Activated naive CD4-positive, alpha-beta T cell treated with anti-CD3 and anti-CD28 coated beads, Interleukin-2, amount 10 ng/mL, durations not matched to agents 7 days and 5 days (primary cell): ENCODE measurements at regions not wholly inside any gene's neighbourhood (a gene's known extent, or its start where the extent isn't known, plus 50 kb on each side); places are given as distances from the start of the nearest gene placed in this dataset.

Experiments used
- CTCF ChIA-PET: fragments of 350-600 bp; sonication (Branson Sonifier 250); formaldehyde crosslinking; loops from one replicate; lab custom pipeline; 2021; ENCODE audit warnings: antibody characterized with exemption; lab: Charles Lee
- DNase-seq: peaks from one replicate; pipeline ENCODE4 v3.0.0-alpha.2; 2020
- H3K27ac Mint-ChIP-seq: one replicate; pipeline ENCODE4 v1.8.0; 2021; ENCODE audit warnings: mild to moderate bottlenecking, moderate library complexity, mixed read lengths
- H3K27me3 Mint-ChIP-seq: one replicate; pipeline ENCODE4 v1.8.0; 2021; ENCODE audit warnings: mild to moderate bottlenecking, mixed read lengths
- H3K36me3 Mint-ChIP-seq: one replicate; pipeline ENCODE4 v1.8.0; 2021; ENCODE audit warnings: mixed read lengths
- H3K4me1 Mint-ChIP-seq: one replicate; pipeline ENCODE4 v1.8.0; 2021; ENCODE audit warnings: mixed read lengths
- H3K4me3 Mint-ChIP-seq: one replicate; pipeline ENCODE4 v1.8.0; 2021; ENCODE audit warnings: mild to moderate bottlenecking, moderate library complexity, mixed read lengths
- H3K9me3 Mint-ChIP-seq: one replicate; pipeline ENCODE4 v1.8.0; 2021; ENCODE audit warnings: mixed read lengths

DNA sequence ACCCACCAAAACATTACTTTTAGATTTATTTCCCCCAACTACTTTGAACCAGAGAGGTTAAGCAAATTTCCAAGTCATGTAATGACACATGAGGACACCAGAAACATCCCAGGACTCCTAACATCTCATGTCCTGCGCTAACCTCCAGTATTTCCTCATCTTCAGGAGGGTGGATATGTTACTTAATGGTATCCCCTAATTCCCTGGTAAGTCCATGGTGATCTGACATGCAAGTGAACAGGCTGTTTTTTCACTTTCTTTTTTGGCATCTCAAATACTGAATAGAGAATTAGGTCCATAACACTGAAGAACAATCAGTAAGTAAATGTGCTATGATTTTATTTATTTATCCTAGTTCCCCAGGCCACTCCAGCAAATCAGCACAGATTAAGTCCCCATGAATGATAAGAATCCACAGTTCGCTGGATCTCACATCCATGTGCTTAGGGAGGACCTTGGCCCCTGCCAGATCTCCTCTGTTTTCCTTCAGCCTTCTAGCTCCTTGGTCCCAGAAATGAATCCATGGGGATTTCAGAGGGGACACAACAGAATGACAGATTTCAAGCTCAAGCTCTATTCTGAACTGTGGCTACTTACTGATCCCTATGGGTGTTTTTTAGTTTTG, 334.6 kb downstream of the CDC5L start:
- Mint-ChIP-seq H3K27me3 (peaks cover 23% of the 10 kb centered on the region), H3K4me3 (no peak overlapping the region), H3K9me3 (no peaks in the 10 kb centered on the region), H3K36me3 (no peaks in the 10 kb centered on the region), H3K27ac (no peak overlapping the region), H3K4me1 (no peaks in the 10 kb centered on the region)
- CTCF ChIA-PET = interaction anchor here (0.6 kb wide), 1 partner anchor 208 kb away, joined by 3 read pairs; no protein-coding TSS in a partner anchor
- DNase-seq = no peak

DNA sequence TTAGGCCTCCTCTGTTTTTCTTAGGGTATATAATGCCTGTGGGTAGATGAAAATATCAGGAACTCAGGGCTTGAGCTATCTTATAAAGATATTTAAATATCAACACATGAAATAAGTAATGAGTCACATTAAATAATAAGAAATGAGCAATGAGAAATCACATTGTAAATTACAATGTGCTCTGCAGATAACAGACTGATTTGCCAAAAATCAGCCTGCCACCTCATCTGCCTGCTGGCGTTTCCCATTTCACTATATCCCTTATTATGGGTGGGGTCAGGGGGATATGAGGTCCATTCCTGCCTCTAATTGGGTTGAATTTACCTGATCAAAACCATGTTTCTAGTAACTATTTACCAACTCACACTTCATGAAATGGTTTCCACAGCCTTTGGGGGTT, 335.2 kb downstream of the CDC5L start:
- no peaks in the 10 kb centered on the region for H3K4me1 Mint-ChIP-seq
- H3K36me3 Mint-ChIP-seq = no peaks in the 10 kb centered on the region
- no peak for DNase-seq
- H3K4me3 Mint-ChIP-seq = no peak overlapping the region
- CTCF ChIA-PET = interaction anchor here (0.6 kb wide), 1 partner anchor 208 kb away, joined by 3 read pairs; no protein-coding TSS in a partner anchor
- H3K9me3 Mint-ChIP-seq = no peaks in the 10 kb centered on the region
- no peak overlapping the region for H3K27ac Mint-ChIP-seq
- H3K27me3 Mint-ChIP-seq = peaks cover 23% of the 10 kb centered on the region

DNA sequence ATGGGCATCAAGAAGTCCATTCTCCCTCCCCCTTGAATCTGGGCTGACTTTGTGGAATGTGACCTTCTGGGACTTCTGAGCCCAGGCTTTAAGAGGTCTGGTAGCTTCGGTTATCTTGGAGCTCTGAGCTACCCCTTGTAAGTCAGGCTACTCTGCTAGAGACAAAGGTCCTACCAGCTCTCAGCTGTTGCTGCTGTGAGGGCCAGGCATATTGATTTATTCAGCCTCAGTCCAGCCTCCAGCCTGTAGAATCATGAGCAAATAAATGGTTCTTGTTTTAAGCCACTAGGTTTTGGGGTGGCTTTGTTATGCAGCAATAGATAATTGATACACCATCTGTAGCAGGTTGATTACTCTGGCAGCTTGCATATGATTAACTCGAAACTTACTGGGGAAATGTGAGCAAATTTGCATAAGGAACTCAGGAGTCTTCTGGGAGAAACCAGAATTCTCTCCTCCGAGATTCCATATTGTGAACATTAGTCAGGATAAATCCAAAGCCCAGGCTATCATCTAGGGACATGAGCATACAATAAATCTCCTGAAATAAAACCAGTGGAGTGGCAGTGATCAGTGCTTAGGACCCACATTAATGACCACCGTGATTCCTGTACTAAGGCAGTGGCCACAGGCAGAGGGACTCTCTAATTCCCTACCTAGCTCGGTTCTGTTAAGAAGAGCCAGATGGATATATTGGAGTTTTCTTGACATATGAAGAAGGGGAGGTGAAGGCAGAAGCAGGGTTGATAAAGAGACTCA, 336.1 kb downstream of the CDC5L start:
- H3K4me3 Mint-ChIP-seq = no peak overlapping the region
- CTCF ChIA-PET = no interaction called here
- H3K9me3 Mint-ChIP-seq = no peaks in the 10 kb centered on the region
- no peak for DNase-seq
- peaks cover 26% of the 10 kb centered on the region for H3K27me3 Mint-ChIP-seq
- H3K36me3 Mint-ChIP-seq = no peaks in the 10 kb centered on the region
- no peak overlapping the region for H3K27ac Mint-ChIP-seq
- H3K4me1 Mint-ChIP-seq = no peaks in the 10 kb centered on the region

DNA sequence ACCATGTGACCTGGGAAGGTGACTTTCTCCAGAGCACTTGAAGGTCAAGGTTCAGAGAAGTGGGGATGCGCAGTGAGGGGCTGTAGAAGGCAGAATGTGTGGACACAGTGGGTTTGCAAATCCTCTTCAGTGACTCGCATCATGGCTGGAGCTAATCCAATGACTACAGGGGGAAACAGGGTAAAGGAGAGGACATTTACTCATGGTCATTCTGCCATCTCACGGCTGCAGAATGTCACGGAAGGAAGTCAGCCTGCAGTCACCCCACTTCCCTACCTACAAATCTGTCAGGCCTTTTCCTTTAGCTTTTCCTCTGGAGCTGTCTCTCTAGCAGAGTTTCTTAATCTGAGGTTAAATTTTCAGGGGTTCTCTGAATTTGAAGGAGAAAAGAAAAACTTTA, 337.6 kb downstream of the CDC5L start:
- CTCF ChIA-PET = no interaction called here
- H3K27me3 Mint-ChIP-seq = peaks cover 24% of the 10 kb centered on the region
- DNase-seq = no peak
- no peaks in the 10 kb centered on the region for H3K9me3 Mint-ChIP-seq
- H3K4me1 Mint-ChIP-seq = no peaks in the 10 kb centered on the region
- no peak overlapping the region for H3K27ac Mint-ChIP-seq
- no peaks in the 10 kb centered on the region for H3K36me3 Mint-ChIP-seq
- H3K4me3 Mint-ChIP-seq = no peak overlapping the region

DNA sequence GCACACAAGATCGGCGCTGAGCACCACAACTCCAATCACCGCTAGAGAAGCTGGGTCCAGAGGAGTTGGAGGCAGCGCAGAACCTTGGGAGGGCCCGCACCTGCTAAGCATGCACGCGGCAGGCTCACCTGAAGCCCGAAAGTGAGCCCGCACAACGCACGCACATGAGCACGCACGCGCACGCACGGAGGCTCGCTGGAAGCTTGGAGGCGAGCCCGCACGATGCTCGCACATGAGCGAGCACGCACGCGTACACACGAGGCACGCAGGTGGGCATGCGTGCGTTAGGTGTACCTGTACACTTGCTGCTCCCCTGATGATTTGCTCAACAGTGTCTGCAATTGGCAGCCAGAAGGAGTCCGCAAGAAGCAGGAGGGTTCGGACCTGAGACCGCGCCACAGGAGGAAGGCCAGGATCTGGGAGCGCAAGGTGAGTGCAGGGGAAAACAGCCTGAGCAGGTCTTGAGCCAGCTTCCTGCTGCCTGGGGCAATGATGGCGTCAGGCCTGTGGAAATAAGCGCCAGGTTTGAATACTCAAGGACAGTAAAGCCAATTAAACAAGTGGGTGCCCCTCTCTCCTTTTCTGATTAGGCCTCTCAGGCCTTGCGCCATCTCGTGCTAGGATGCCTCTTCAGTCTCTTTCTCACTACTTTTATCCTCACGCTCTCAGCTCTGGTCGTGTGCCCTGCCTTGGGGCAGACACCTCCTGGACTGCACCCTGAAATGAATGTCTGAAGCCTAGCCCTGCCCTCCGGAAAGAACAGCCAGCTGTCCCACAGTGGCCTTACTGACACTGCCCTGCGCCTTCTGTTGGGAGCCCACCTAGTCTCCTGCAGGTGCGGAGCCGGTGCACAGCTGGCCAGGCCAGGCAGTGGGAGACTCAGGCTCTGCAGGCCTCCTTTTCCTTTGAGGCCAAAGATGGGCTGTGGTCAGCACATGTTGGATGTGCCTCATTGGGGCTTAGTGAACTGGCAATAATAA, 340.4 kb downstream of the CDC5L start:
- H3K4me3 Mint-ChIP-seq = no peak overlapping the region
- no peak for DNase-seq
- H3K9me3 Mint-ChIP-seq = no peaks in the 10 kb centered on the region
- H3K36me3 Mint-ChIP-seq = no peaks in the 10 kb centered on the region
- CTCF ChIA-PET = no interaction called here
- peaks cover 19% of the 10 kb centered on the region for H3K27me3 Mint-ChIP-seq
- H3K27ac Mint-ChIP-seq = no peak overlapping the region
- H3K4me1 Mint-ChIP-seq = no peaks in the 10 kb centered on the region

DNA sequence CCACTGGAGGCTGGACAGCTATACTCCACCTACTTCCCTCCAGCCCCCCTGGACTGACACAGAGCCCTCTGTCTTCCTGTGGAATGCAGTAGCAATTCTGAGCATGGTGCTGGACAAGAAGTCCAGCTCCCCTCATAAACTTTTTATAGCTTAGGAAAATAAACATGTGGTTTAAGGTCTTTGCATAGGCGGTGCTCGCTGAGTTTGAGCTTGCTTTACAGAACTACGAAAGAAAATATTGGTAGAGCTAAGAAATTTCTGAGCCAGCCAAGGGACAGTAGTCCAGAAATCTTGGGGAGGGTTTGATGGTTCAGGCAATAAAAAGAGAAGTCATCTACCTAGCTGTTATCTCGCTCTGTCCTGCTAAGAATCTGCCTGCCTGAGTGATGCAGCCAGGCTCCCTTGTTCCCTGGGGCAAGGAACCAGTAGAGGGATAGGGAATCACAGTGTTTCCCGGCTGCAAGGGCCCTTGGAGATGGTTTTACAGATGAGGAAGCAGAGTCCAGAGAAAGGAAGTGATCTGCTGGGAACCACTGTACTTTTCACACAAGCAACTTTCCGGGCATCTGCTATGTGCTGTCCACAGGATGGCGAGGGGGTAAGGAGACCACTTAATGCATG, 343.4 kb downstream of the CDC5L start:
- no peak overlapping the region for H3K27ac Mint-ChIP-seq
- peaks cover 10% of the 10 kb centered on the region for H3K27me3 Mint-ChIP-seq
- CTCF ChIA-PET = interaction anchor here (0.7 kb wide), 1 partner anchor 1248 kb away, joined by 3 read pairs; no protein-coding TSS in a partner anchor
- H3K4me3 Mint-ChIP-seq = no peak overlapping the region
- no peak for DNase-seq
- H3K9me3 Mint-ChIP-seq = no peaks in the 10 kb centered on the region
- H3K4me1 Mint-ChIP-seq = no peaks in the 10 kb centered on the region
- no peaks in the 10 kb centered on the region for H3K36me3 Mint-ChIP-seq

DNA sequence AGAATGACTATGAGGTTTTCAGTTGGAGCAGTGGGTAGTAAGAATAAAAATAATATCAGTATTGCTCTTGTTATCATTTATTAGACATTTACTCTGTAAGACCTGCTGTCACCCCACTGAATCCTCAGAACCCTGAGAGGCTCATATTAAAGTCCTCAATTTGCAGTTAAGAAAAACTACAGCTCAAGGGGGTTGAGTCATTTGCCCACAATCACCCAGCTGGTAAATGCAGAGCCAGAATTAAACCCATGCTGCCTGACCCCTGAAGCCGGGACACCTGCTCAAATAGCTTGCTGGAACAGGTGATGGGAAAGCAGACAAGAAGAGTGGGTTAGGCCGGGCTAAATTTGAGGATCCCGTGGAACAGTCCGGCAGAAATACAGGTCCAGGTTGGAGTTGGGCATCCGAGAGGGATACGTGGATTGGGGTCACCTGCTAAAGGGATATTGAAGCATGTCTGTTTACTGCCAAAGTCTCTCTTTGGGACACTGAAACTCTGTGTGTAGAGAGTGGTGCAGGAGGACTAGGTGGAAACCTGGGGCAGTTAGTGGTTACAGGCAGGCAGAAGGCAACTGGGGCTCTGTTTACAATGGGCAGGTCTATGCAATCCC, 344.1 kb downstream of the CDC5L start:
- H3K4me1 Mint-ChIP-seq = no peaks in the 10 kb centered on the region
- DNase-seq = no peak
- no peaks in the 10 kb centered on the region for H3K36me3 Mint-ChIP-seq
- no peaks in the 10 kb centered on the region for H3K9me3 Mint-ChIP-seq
- no peak overlapping the region for H3K4me3 Mint-ChIP-seq
- peaks cover 10% of the 10 kb centered on the region for H3K27me3 Mint-ChIP-seq
- CTCF ChIA-PET = interaction anchor here (0.7 kb wide), 1 partner anchor 1247 kb away, joined by 3 read pairs; no protein-coding TSS in a partner anchor
- H3K27ac Mint-ChIP-seq = no peak overlapping the region

DNA sequence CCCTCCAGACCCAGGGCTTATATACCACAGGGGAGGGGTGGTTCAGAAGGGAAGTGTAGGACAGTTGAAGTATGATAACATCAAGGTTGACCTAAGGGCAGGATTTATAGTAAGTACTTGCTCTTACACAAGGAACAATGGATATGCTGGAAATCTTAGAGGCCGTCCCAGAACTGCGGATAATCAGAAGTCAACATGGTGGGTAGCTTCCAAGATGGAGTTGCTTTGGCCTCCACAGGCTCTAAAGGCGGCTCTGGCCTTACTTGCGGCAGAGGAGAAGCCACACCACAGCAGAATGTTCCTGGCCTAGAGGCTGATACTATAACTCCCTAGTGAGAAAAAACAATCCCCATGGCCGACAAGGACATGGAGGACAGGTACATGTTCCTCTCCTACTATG, 344.7 kb downstream of the CDC5L start:
- Mint-ChIP-seq H3K27me3 (peaks cover 10% of the 10 kb centered on the region), H3K27ac (no peak overlapping the region), H3K9me3 (no peaks in the 10 kb centered on the region), H3K36me3 (no peaks in the 10 kb centered on the region), H3K4me3 (no peak overlapping the region), H3K4me1 (no peaks in the 10 kb centered on the region)
- CTCF ChIA-PET = no interaction called here
- DNase-seq = no peak

DNA sequence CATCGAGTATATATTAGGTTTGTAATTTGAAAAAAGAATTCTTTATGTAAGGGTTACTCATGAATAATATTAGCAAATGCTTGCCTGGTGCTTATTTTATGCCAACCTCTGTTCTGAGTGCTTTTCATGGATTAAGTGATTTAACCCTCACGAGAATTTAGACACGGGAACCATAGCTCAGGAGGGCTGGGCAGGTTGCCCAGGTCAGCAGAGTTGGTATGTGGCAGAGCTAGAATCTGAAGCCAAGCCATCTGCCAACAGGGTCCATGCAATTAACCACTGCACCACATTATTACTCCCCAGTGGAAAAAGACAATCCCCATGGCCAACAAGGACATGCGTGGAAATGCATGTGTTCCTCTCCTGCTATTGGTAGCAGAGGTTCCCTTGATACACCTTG, 345.6 kb downstream of the CDC5L start:
- CTCF ChIA-PET = no interaction called here
- Mint-ChIP-seq H3K4me3 (no peak overlapping the region), H3K9me3 (no peaks in the 10 kb centered on the region), H3K27me3 (peaks cover 7% of the 10 kb centered on the region), H3K4me1 (no peaks in the 10 kb centered on the region), H3K36me3 (no peaks in the 10 kb centered on the region), H3K27ac (no peak overlapping the region)
- no peak for DNase-seq

DNA sequence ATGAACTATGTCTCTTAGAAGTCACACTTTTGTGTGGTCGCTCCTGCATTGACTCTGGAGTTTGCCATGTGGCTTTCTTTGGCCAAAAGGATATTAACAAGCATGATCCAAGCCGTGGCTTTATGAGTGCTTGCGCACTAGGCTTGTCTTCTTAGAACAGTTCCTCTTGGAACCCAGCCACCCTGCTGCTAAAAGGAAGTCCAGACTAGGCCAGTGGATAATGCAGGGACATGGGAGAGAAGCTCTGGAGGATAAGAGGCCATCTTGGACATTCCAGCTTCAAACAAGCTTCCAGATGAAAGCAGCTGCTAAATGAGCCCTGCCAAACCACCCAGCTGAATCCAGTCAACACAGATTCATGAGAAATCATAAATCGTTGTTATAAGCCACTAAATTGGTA, 346.4 kb downstream of the CDC5L start:
- Mint-ChIP-seq H3K36me3 (no peaks in the 10 kb centered on the region), H3K4me3 (no peak overlapping the region), H3K27me3 (peaks cover 7% of the 10 kb centered on the region), H3K9me3 (no peaks in the 10 kb centered on the region), H3K27ac (no peak overlapping the region), H3K4me1 (no peaks in the 10 kb centered on the region)
- DNase-seq = no peak
- CTCF ChIA-PET = no interaction called here

DNA sequence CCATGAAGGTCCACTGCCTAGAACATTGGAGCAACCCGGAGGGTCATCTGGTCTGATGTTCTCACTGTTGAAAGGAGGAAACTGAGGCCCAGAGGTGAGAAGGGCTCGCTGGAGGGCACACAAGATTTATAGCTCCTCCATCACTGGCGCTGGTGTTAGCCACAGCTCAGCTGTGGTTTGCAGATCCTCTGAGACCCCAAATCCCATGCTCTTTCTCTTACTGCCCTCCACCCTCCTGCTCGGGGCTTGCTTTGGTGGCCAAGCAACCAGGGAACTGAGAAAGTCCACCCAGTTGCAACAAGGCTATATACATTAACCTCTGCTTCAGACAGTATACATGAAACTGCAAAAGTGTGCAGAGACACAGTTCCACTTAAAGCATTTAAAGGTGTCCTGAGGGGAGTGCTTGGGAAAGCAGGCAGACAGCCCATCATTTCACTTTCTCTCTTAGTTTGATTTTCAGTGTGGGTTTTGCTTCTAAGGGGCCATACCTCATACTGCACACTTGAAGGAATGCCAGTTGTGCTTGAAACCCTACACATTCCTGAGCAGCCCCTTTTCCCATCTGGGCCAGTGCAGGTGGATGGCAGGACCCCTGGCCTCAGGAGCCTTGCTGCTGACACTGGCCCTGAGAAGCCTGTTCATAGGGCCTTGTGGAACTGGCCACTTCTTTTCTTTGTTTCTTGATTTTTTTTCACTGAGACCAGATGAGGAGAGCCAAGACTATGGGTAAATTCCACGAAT, 347.6 kb downstream of the CDC5L start:
- H3K36me3 Mint-ChIP-seq = no peaks in the 10 kb centered on the region

DNA sequence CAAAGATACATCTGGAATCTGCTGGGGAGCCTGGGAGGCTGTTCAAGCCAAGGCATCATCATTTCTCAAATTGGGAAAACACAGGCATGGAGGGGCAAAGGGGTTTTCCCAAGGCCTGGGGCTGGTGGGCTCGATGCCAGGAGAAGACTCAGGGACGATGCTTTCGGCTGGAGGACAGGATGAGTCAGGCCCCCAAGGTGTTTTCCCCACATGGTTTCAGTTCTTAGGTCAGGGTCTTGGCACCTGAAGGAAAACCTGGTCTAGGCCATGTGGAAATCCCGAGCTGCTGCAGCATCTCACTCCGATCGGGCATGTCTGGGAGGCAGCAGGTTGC, 348.1 kb downstream of the CDC5L start:
- no peak for DNase-seq
- CTCF ChIA-PET = no interaction called here

More for the DNA sequence above, 347.6 kb downstream of the CDC5L start:
- Mint-ChIP-seq H3K4me1 (no peaks in the 10 kb centered on the region), H3K27ac (no peak overlapping the region), H3K9me3 (no peaks in the 10 kb centered on the region), H3K27me3 (peaks cover 7% of the 10 kb centered on the region), H3K4me3 (no peak overlapping the region)
- CTCF ChIA-PET = no interaction called here
- no peak for DNase-seq

DNA sequence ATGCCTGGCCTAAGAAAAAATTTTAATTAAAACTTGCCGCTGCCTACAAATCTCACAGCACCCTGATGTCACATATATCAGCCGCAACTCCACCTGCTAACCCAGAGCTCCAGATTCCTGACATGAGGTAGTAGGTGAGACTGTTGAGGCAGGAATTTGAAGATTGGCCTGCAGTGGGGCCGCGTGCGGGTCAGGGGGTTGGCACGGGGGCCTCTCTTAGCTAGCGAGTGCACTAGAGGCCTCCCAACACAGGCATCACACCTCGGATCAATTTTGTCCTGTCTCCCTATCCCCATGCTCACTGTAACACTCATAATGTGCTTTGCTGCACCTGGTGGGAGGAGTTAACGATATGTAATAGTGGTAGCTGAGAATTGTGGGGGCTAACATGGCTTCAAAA, 349.8 kb downstream of the CDC5L start:
- H3K27me3 Mint-ChIP-seq = peaks cover 8% of the 10 kb centered on the region
- H3K9me3 Mint-ChIP-seq = no peaks in the 10 kb centered on the region
- no peaks in the 10 kb centered on the region for H3K36me3 Mint-ChIP-seq
- no peak overlapping the region for H3K27ac Mint-ChIP-seq
- no peak overlapping the region for H3K4me3 Mint-ChIP-seq
- CTCF ChIA-PET = no interaction called here
- no peak for DNase-seq
- H3K4me1 Mint-ChIP-seq = no peaks in the 10 kb centered on the region

More for the DNA sequence above, 348.1 kb downstream of the CDC5L start:
- Mint-ChIP-seq H3K27me3 (peaks cover 4% of the 10 kb centered on the region), H3K4me3 (no peak overlapping the region), H3K9me3 (no peaks in the 10 kb centered on the region), H3K27ac (no peak overlapping the region), H3K4me1 (no peaks in the 10 kb centered on the region), H3K36me3 (no peaks in the 10 kb centered on the region)
